K562 (cell line): ENCODE measurements at regions not wholly inside any gene's neighbourhood (a gene's known extent, or its start where the extent isn't known, plus 50 kb on each side); places are given as distances from the start of the nearest gene placed in this dataset.

Source experiments
- ATAC-seq: fragments of 200-7000 bp; cut with Tn5 transposase; 3 replicates; pipeline ENCODE4 v1.9.1; 2020; ENCODE audit warnings: moderate library complexity
- BruUV-seq: library from RNA; stranded (reverse); fragments of 400-500 nt; replicated peaks from 2 replicates; lab custom pipeline; 2021; lab: Mats Ljungman, UMichigan
- CTCF ChIA-PET: fragments of 300-600 bp; formaldehyde crosslinking; extraction: SDS; loops from one replicate; lab custom pipeline; 2021; ENCODE audit warnings: low intra/inter-chr PET ratio; lab: Yijun Ruan, JAX
- POLR2A ChIA-PET: fragments of 300-600, 350-650 bp; sonication (Branson Sonifier 250); formaldehyde crosslinking; extraction: SDS; loops from one replicate; lab custom pipeline; 2021; ENCODE audit warnings: antibody characterized with exemption, inconsistent platforms; lab: Yijun Ruan, JAX
- DNase-seq, 4 experiments: peaks; one replicate each; pipeline versions ENCODE4 v3.0.0 to v3.0.0-alpha.2; 2011 to 2018; ENCODE audit warnings: low spot score in 3 of 4, mixed read lengths in 3 of 4; ENCODE audit errors: extremely low read depth in 1 of 4
- FAIRE-seq: peaks from 2 replicates; lab custom pipeline; 2011; peaks lifted over from hg19 to GRCh38; lab: Jason Lieb, UNC
- H2AFZ ChIP-seq: 2 replicates; pipeline ENCODE4 v1.6.0; 2011; ENCODE audit warnings: low read depth, low read length, control low read depth, inconsistent platforms
- H3K27ac ChIP-seq: fragments of 200-600 bp; 3 replicates; pipeline ENCODE4 v1.8.0; 2011; ENCODE audit warnings: low read depth, mild to moderate bottlenecking, control low read depth, inconsistent platforms, low read length, moderate library complexity, mixed read lengths; ENCODE audit errors: extremely low read depth
- H3K27me3 ChIP-seq, 2 experiments: fragments of 300-600 bp in 1 of 2; 2 replicates in 1 of 2; 3 replicates in 1 of 2; pipeline versions ENCODE4 v1.6.0 to v1.8.0; 2011; ENCODE audit warnings: inconsistent platforms in 2 of 2, low read length in 2 of 2, mild to moderate bottlenecking in 1 of 2, mixed read lengths in 1 of 2, moderate library complexity in 1 of 2; ENCODE audit not compliant: control insufficient read depth in 2 of 2, insufficient read depth in 2 of 2
- H3K36me3 ChIP-seq: fragments of 300-600 bp; 3 replicates; pipeline ENCODE4 v1.8.0; 2011; ENCODE audit warnings: mild to moderate bottlenecking, low read length, inconsistent platforms; ENCODE audit not compliant: control insufficient read depth, insufficient read depth
- H3K4me1 ChIP-seq, 2 experiments: fragments of 200-600 bp in 1 of 2; replicated peaks in 1 of 2; 2 replicates in 1 of 2; 3 replicates in 1 of 2; pipeline versions ENCODE4 v1.5.1 to v1.8.0; 2011; ENCODE audit warnings: inconsistent platforms in 2 of 2, low read length in 2 of 2, mild to moderate bottlenecking in 1 of 2, mixed read lengths in 1 of 2, moderate library complexity in 1 of 2; ENCODE audit not compliant: control insufficient read depth in 2 of 2, insufficient read depth in 2 of 2
- H3K4me2 ChIP-seq: 2 replicates; pipeline ENCODE4 v1.6.1; 2011; ENCODE audit warnings: low read length, control low read depth, inconsistent platforms, mixed read lengths; ENCODE audit not compliant: insufficient read depth
- H3K4me3 ChIP-seq: fragments of 200-600 bp; sonication (generic), shearing (Covaris generic); 2 replicates; pipeline ENCODE4 v1.5.1; 2016; ENCODE audit warnings: control low read depth, inconsistent platforms
- H3K79me2 ChIP-seq: fragments of 200-600 bp; 3 replicates; pipeline ENCODE4 v1.8.0; 2011; ENCODE audit warnings: low read length, inconsistent platforms; ENCODE audit not compliant: control insufficient read depth, insufficient read depth
- H3K9ac ChIP-seq, 2 experiments: 2 replicates each; pipeline versions ENCODE4 v1.6.0 to v1.6.1; 2011; ENCODE audit warnings: low read depth in 2 of 2, low read length in 2 of 2, control low read depth in 1 of 2, inconsistent platforms in 1 of 2, mild to moderate bottlenecking in 1 of 2, mixed read lengths in 1 of 2; ENCODE audit not compliant: insufficient read depth in 1 of 2
- H3K9me1 ChIP-seq: one replicate; pipeline ENCODE4 v1.6.0; 2011; ENCODE audit warnings: inconsistent platforms, mild to moderate bottlenecking, low read length, moderate library complexity; ENCODE audit not compliant: control insufficient read depth, insufficient read depth
- H3K9me3 ChIP-seq: replicated peaks from 2 replicates; pipeline ENCODE4 v1.5.1; 2011; ENCODE audit warnings: low read depth, low read length, inconsistent platforms; ENCODE audit not compliant: control insufficient read depth, insufficient read depth
- H4K20me1 ChIP-seq: replicated peaks from 2 replicates; pipeline ENCODE4 v1.6.1; 2011; ENCODE audit warnings: low read length, inconsistent platforms, mixed read lengths; ENCODE audit not compliant: control insufficient read depth, insufficient read depth
- CHCHD3 ChIP-seq: fragments of 250-450 bp; sonication (Bioruptor Pico); IDR thresholded peaks from 2 replicates; pipeline ENCODE4 v2.1.2; 2022; ENCODE audit warnings: mild to moderate bottlenecking
- IFI16 ChIP-seq: fragments of 250-450 bp; sonication (Bioruptor Pico); IDR thresholded peaks from 2 replicates; pipeline ENCODE4 v2.1.2; 2022; ENCODE audit warnings: mild to moderate bottlenecking, inconsistent platforms
- MBD1 ChIP-seq: fragments of 250-450 bp; sonication (Bioruptor Pico); IDR thresholded peaks from 2 replicates; pipeline ENCODE4 v1.8.0; 2022; ENCODE audit warnings: inconsistent platforms
- MNT ChIP-seq, 2 experiments: fragments of 450-650 bp; conservative IDR thresholded peaks; 2 replicates each; pipeline ENCODE4 v1.6.1; 2017; ENCODE audit warnings: mild to moderate bottlenecking in 2 of 2, moderate library complexity in 2 of 2
- TRIM28 ChIP-seq: fragments of 450-650 bp; IDR thresholded peaks from 2 replicates; pipeline ENCODE4 v1.6.1; 2017
- U2AF1 ChIP-seq: fragments of 200-400 bp; formaldehyde crosslinking; optimal IDR thresholded peaks from 2 replicates; pipeline ENCODE3; 2017; ENCODE audit warnings: mild to moderate bottlenecking, low read depth, low read length, moderate library complexity
- ZNF551 ChIP-seq: fragments of 250-450 bp; sonication (Bioruptor Pico); IDR thresholded peaks from 2 replicates; pipeline ENCODE4 v1.5.0; 2021; ENCODE audit warnings: mild to moderate bottlenecking, moderate library complexity
- ZNF561 ChIP-seq: fragments of 450-650 bp; formaldehyde crosslinking; conservative IDR thresholded peaks from 2 replicates; pipeline ENCODE4 v1.4.0; 2020; ENCODE audit warnings: mild to moderate bottlenecking, moderate library complexity
- WGBS: fragments of 100-300 bp; shearing (Covaris generic); methylation state at CpG from one replicate; pipeline ENCODE4 v1.1.6; 2016; ENCODE audit warnings: low coverage, mixed read lengths; ENCODE audit not compliant: insufficient coverage; ENCODE audit errors: missing lambda C conversion rate; 5-methylcytosine and 5-hydroxymethylcytosine counted together
- in situ Hi-C: fragments of 300-500 bp; cut with MboI; formaldehyde crosslinking; loops from 4 replicates; pipeline ENCODE4 v1.15.0; 2018; ENCODE audit warnings: inconsistent platforms, mixed read lengths
- intact Hi-C: fragments of 100-400 bp; cut with micrococcal nuclease; formaldehyde crosslinking; loops from 2 replicates; pipeline ENCODE4 v1.14.2; 2022

GRCh38 chr2:145488571-145488970 lies 968.7 kb upstream of the ZEB2 start:
- POLR2A ChIA-PET: no interaction called here

More at GRCh38 chr2:145488571-145488970, 968.7 kb upstream of the ZEB2 start:
- Histone ChIP-seq H3K27me3 (no peaks in the 10 kb centered on the region), H3K9ac (no peak overlapping the region), H3K27ac (no peak overlapping the region), H2AFZ (peak overlapping the region; percentile 30; the same call in 1 of the 2 replicates), H3K9me1 (no peaks in the 10 kb centered on the region), H3K9me3 (no peaks in the 10 kb centered on the region; the same call in 1 of the 2 replicates), H3K4me2 (no peak overlapping the region), H3K4me1 (peaks cover 0 to 3% of the 10 kb centered on the region in 2 experiments; a peak in 1 of 5 replicates), H4K20me1 (no peaks in the 10 kb centered on the region), H3K79me2 (no peaks in the 10 kb centered on the region), H3K4me3 (no peak overlapping the region), H3K36me3 (no peaks in the 10 kb centered on the region)
- intact Hi-C loops (loop anchor here (5.0 kb wide), 1 partner anchor 264 kb away; no protein-coding TSS in a partner anchor), in situ Hi-C loops (no loop called here)
- TF ChIP-seq TRIM28: no peak
- TF ChIP-seq ZNF551 (CRISPR knock-in tag): no peak
- no peak for TF ChIP-seq ZNF561 (CRISPR knock-in tag)
- no peak for TF ChIP-seq CHCHD3 (CRISPR knock-in tag)
- TF ChIP-seq MNT (conservative IDR thresholded peaks at IDR 0.05): no peak
- no peak for TF ChIP-seq IFI16 (CRISPR knock-in tag)
- no peak for TF ChIP-seq U2AF1
- TF ChIP-seq MBD1 (CRISPR knock-in tag): no peak
- no peak for DNase-seq
- no peak for FAIRE-seq
- WGBS: 77% methylated on average over 3 of the region's 3 CpGs
- ATAC-seq: no peak
- no TSS peak for BruUV-seq
- CTCF ChIA-PET: no interaction called here
